ENCODE measurements at regions not wholly inside any gene's neighbourhood (a gene's known extent, or its start where the extent isn't known, plus 50 kb on each side); places are given as distances from the start of the nearest gene placed in this dataset.

- no peaks in the 10 kb centered on the region for H3K27me3 ChIP-seq
- no peaks in the 10 kb centered on the region for H3K9me3 ChIP-seq
- no peak for DNase-seq
- no peak overlapping the region for H3K4me3 ChIP-seq (ENCODE audit: low read depth, low read length)
- no peaks in the 10 kb centered on the region for H3K36me3 ChIP-seq
- no peaks in the 10 kb centered on the region for H3K4me1 ChIP-seq
- TF ChIP-seq CTCF (IDR thresholded peaks at IDR 0.05; ENCODE audit: low read depth, low read length): no peak
These were observed 166.2 kb upstream of the FAM3C start for GRCh38 chr7:121562259-121562658.

DNA sequence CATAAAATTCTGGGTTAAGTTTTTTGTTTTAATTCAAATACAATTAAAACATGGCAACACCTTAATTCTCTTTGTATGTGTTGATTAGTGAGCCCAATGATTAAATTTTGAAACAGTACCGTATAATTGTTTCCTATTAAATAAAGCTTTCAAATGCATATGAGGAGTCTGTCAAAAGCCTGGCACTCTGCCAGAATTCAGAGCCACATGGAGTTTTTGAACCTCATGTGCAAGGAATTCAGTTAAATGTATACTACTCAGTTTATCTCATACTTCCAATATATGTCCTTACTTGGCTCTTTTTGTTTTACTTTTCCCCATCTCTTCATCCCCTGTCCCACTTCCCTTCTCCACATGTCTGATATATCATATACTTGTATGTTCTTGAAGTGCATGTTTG, 165.6 kb upstream of the FAM3C start:
- no peak for TF ChIP-seq CTCF (IDR thresholded peaks at IDR 0.05; ENCODE audit: low read depth, low read length)
- Histone ChIP-seq H3K27me3 (no peaks in the 10 kb centered on the region), H3K4me3 (ENCODE audit: low read depth, low read length) (no peak overlapping the region), H3K4me1 (no peaks in the 10 kb centered on the region), H3K9me3 (no peaks in the 10 kb centered on the region), H3K36me3 (no peaks in the 10 kb centered on the region)
- peak; percentile 41 for DNase-seq

DNA sequence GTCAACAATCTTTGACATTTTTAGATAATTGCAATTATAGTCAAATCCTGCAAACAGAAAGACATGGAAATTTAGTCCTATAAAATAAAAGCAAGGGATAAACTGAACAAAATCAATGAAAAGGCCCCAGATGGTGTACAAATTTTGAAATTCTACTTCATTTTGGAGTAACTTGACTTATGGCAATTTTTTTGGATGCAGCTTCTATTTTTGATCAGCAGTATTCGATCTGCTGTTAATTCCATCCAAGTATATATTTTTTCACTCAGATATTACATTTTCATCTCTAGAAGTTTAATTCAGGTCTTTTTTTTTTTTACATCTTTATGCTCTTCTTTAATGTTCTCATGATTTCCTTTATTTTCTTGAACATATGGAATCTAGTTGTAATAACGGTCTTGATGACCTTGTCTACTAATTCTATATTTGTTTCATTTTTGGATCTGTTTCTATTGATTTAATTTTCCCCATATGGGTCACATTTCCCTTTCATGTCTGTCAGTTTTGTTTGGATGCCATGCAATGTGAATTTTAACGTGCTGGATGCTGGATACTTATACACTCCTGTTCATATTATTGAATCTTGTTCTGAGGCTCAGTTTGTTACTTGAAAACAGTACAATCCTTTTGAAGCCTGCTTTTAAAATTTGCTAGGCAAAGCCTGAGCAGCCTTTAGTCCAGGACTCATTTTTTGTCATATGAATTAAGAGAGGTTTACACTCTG, 164.3 kb upstream of the FAM3C start:
- H3K27me3 ChIP-seq: no peaks in the 10 kb centered on the region
- no peak for DNase-seq
- no peak overlapping the region for H3K4me3 ChIP-seq (ENCODE audit: low read depth, low read length)
- no peaks in the 10 kb centered on the region for H3K9me3 ChIP-seq
- H3K4me1 ChIP-seq: no peaks in the 10 kb centered on the region
- TF ChIP-seq CTCF (IDR thresholded peaks at IDR 0.05; ENCODE audit: low read depth, low read length): no peak
- H3K36me3 ChIP-seq: no peaks in the 10 kb centered on the region

- Histone ChIP-seq H3K4me3 (ENCODE audit: low read depth, low read length) (no peak overlapping the region), H3K4me1 (no peaks in the 10 kb centered on the region), H3K36me3 (no peaks in the 10 kb centered on the region), H3K9me3 (no peaks in the 10 kb centered on the region), H3K27me3 (no peaks in the 10 kb centered on the region)
- DNase-seq: no peak
- no peak for TF ChIP-seq CTCF (IDR thresholded peaks at IDR 0.05; ENCODE audit: low read depth, low read length)
These were observed 162.2 kb upstream of the FAM3C start for GRCh38 chr7:121558288-121558687.

DNA sequence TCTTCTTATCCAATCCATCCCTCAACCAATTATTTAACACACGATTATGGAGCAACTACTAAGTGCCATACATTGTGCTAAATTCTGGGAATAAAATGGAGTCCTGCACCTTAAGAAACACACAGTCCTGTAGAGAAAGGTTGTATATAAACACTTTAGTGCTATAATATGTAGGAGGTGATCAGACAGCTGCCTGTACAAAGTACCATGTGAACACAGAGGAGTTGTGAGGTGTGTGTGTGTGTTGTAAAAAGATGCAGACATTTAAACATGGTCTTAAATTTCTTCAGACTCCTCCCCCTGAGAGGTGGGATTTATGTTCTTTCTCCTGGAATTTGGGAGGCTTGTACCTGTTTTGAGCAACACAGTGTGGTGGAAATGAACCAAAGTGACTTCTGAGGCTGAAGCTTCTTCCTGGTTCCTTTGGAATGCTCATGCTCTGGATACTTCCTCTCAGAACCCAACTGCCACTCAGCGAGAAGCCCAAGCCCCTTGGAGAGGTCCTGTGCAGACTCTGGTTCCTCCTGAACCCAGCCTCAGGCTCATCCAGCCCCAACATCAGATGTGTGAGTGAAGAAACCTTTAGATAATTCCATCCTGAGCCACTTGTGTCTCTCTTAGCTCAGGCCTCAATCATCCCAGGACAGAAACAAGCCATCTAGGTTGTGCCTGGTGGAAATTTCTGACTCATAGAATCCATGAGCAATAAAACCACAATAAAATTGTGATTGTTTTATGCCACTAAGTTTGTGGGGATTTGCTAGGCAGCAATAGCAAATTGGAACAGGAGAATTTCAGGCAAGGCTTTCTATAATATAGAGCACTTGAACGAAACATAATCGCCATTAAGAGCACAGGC, 161.2 kb upstream of the FAM3C start:
- no peaks in the 10 kb centered on the region for H3K9me3 ChIP-seq
- no peaks in the 10 kb centered on the region for H3K27me3 ChIP-seq
- no peaks in the 10 kb centered on the region for H3K36me3 ChIP-seq
- H3K4me3 ChIP-seq (ENCODE audit: low read depth, low read length): no peak overlapping the region
- H3K4me1 ChIP-seq: no peaks in the 10 kb centered on the region
- no peak for DNase-seq
- TF ChIP-seq CTCF (IDR thresholded peaks at IDR 0.05; ENCODE audit: low read depth, low read length): no peak

DNA sequence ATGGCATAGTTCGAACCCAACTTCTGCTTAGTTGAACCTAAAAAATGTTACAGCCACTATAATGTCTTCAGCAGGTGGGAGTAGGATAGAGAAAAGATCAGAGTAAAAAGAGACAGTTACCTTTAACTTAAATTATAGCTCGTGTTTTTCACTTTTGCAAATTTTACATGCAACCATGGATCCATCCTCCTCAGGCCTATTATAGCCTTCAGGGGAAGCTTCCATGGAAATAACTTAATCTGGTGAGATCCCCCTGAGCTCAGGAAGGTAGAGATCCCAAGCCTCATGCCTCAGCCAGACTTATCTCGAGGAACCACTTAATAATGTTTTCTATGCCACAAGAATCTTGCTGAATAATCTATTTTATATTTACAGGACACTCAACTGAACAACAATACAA, 159.4 kb upstream of the FAM3C start:
- Histone ChIP-seq H3K36me3 (no peaks in the 10 kb centered on the region), H3K4me1 (no peaks in the 10 kb centered on the region), H3K27me3 (no peaks in the 10 kb centered on the region), H3K9me3 (no peaks in the 10 kb centered on the region), H3K4me3 (ENCODE audit: low read depth, low read length) (no peak overlapping the region)
- TF ChIP-seq CTCF (IDR thresholded peaks at IDR 0.05; ENCODE audit: low read depth, low read length): no peak
- DNase-seq: no peak

Measured in BE2C (cell line).